GM18519 (cell line): ENCODE measurements at regions not wholly inside any gene's neighbourhood (a gene's known extent, or its start where the extent isn't known, plus 50 kb on each side); places are given as distances from the start of the nearest gene placed in this dataset.
"Not testable (repeated sequence)": the region's sequence is repeated elsewhere in the genome, so short reads cannot be mapped to it uniquely, and the experiment has no call there.

Experiments
- ATAC-seq: cut with Tn5 transposase; IDR thresholded peaks from one replicate; pipeline ENCODE4 v1.9.1; 2021; ENCODE audit warnings: mild to moderate bottlenecking, moderate library complexity; ENCODE audit not compliant: unreplicated experiment, low FRiP score

GRCh38 chr9:81047280-81047679 is 642.1 kb downstream of the TLE1 start:
- no peak for ATAC-seq

- ATAC-seq = no peak
Measured at GRCh38 chr9:81045658-81046057, 643.7 kb downstream of the TLE1 start.

- no peak for ATAC-seq
Measured at GRCh38 chr9:81037889-81038288, 651.5 kb downstream of the TLE1 start.

- no peak for ATAC-seq
Measured at GRCh38 chr9:81035601-81036000, 653.7 kb downstream of the TLE1 start.

- no peak for ATAC-seq
Measured at GRCh38 chr9:81035171-81035570, 654.2 kb downstream of the TLE1 start.

DNA sequence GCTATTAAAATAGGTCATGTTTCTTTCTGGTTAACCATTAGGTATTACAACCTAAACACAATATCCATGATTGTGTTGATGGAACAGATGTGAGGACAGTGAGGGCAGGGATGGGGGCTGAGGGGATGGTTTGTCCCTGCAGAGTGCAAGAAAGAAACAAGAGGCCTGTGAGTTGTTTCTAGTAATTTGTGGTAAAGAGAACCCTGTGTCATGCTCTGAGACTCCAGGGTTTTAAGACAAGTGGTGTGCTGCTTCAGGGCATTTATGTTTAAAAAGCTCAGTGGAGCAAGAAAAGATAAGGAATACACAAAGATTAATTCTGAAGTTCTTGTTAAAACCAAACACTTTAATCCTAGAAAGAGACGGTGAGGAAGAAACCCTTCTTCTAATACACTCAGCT is 656.5 kb downstream of the TLE1 start:
- no peak for ATAC-seq

- ATAC-seq = no peak
Measured at GRCh38 chr9:81032030-81032572, 657.2 kb downstream of the TLE1 start.

DNA sequence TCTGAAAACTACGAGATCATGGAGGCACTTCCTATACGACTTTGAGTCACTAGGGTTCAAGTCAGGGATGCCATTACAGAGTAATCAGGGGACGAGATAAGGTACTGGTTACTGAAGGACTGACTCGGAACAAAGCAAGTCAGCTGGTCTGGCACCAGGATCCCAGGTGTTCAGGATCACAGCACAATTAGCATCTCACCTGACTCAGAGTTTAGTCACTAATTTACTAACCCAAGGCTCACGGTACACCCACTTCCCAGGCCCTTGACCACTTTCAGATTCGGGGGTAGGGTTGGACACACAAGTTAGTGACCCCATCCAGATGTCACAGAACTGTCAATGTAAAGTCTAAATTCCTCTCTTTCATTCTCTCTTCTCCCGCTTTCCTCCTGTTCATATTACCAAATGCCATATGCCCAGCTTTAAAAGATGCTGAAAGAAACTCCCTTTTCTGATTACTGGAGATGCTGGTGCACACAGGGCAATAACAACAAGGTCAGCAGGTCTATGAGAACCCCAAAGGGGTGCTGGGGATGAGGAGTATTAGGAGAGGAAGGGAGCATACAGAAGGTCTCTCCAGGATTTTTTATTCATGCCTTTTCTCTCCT is 657.8 kb downstream of the TLE1 start:
- no peak for ATAC-seq

DNA sequence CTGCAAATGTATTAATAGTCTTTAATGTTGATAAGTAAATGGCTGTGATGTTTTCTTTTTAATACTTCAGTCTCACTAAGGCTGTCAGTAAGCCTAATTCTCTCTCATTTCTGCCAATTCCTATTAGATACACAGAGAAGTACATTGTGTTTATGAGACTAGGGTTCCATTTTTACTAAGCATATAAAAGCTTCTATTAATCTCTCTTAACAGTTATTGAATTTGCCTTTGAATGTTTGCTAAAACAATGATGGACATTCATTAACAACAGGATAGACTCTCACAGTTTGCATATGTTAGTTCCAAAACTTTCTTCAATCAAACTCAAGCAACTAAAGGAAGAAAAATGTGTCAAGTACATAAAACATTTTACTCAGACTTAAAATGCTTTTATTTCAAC is 659.3 kb downstream of the TLE1 start:
- ATAC-seq = no peak

GRCh38 chr9:81028504-81028903 is 660.8 kb downstream of the TLE1 start:
- ATAC-seq = no peak

- ATAC-seq = no peak
Measured at GRCh38 chr9:81022177-81022576, 667.2 kb downstream of the TLE1 start.

GRCh38 chr9:81014945-81015344 is 674.4 kb downstream of the TLE1 start:
- not testable (repeated sequence) for ATAC-seq

- not testable (repeated sequence) for ATAC-seq
Measured at GRCh38 chr9:81013191-81013590, 676.2 kb downstream of the TLE1 start.

- ATAC-seq = no peak
Measured at GRCh38 chr9:81002906-81003305, 686.4 kb downstream of the TLE1 start.

DNA sequence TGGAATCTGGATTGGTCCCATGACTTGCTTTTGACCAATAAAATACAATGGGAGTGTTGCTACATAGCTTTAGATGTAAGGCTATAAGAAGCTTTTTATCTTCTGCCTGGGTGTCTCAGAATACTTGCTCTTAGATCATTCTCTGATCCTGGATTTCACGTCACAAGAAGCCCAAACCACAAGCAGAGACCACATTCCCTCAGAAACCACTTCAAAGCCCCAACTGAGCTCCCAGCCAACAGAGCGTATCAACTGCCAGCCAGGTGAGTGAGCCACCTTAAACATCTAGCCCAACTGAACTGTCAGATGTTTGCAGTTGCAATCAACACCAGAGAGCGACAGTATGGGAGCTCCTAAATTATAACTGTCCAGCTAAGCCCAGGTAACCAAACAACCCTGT is 687.1 kb downstream of the TLE1 start:
- no peak for ATAC-seq

DNA sequence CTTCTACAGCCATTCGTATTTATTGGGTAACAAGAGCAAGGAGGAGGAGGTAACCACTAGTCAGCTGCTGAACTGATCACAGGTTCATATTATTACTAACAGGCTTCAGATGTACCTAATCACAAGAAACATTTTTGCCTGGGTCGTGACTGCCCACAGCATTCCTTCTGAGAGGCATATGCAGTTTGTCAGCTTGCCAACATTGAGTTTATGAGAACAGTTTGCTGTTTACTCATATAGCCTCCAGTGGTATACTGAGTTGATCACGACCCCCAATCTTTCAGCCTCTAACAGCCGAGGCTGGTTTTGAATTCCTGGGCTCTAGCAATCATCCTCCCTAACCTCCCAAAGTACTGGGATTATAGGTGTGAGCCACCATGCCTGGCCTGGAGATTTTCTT is 693.6 kb downstream of the TLE1 start:
- no peak for ATAC-seq

DNA sequence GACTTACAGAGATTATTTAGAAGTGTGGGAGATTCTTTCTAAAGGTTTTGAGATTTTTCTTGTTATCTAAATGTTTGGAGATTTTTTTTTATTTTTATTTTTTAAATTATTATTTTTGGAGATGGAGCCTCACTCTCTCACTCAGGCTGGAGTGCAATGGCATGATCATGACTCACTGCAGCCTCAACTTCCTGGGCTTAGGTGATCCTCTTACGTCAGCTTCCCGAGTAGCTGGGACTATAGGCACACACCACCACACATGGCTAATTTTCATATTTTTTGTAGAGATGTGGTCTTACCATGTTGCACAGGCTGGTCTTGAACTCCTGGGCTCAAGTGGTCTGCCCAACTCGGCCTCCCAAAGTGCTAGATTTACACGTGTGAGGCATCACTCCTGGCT is 694.5 kb downstream of the TLE1 start:
- ATAC-seq = no peak

DNA sequence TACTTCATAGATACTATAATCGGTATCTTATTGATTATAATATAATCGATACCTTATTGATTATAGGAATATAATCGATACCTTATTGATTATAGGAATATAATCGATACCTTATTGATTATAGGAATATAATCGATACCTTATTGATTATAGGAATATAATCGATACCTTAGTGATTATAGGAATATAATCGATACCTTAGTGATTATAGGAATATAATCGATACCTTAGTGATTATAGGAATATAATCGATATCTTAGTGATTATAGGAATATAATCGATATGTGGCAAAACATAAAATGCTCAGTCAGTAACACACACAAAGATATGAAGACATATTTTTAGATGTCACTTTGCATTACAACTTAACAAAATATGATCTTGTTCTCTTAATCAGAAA is 703.8 kb downstream of the TLE1 start:
- not testable (repeated sequence) for ATAC-seq

DNA sequence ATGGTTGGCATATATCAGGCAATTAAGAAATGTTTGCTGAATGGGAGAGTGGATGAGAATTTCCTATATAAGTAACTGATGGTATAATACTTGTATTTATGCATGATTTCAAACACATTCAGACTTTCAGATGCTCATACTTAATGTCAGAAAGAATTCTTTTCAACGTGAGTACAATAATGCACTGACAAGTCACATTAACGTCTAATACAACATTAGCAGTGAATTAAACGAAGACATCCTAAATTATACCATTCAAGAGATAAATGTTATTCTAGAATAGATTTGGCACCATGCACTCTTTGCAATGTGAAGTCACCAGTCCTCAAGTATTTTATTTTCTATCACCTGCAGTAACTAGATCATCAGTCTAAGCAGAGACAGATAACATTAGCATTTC is 712.9 kb downstream of the TLE1 start:
- ATAC-seq = no peak

DNA sequence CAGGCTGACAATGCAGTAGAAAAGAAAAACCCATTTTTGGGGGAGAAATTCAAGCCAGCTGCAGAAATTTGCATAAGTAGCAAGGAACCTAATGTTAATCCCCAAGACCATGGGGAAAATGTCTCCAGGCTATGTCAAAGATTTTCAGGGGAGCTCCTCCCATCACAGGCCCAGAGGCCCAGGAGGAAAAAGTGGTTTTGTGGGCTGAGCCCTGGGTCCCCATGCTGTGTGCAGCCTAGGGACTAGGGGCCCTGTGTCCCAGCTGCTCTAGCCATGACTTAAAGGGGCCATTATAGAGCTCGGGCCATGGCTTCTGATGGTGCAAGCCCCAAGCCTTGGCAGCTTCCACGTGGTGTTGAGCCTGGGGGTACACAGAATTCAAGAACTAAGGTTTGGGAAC is 719.0 kb downstream of the TLE1 start:
- not testable (repeated sequence) for ATAC-seq

DNA sequence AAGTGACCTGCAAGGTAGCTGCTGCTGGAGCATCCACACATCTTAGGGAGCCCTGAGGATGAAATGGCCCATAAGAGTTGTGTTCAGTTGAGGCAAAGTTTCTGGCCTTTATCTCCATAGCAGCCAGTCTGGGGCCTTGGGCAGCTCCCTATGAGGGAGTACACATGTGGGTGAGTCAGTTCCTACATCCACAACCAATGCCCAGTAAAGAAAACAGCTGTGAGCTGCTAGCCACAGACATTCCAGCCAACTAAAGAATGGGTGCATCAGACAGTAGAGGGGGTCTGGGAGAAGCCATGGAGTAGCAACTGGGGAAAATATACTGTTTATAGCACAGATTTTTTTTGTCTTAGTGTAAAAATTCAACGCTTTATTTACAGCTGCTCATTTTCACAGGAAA is 720.7 kb downstream of the TLE1 start:
- ATAC-seq = no peak

GRCh38 chr9:80964914-80965313 is 724.4 kb downstream of the TLE1 start:
- no peak for ATAC-seq

DNA sequence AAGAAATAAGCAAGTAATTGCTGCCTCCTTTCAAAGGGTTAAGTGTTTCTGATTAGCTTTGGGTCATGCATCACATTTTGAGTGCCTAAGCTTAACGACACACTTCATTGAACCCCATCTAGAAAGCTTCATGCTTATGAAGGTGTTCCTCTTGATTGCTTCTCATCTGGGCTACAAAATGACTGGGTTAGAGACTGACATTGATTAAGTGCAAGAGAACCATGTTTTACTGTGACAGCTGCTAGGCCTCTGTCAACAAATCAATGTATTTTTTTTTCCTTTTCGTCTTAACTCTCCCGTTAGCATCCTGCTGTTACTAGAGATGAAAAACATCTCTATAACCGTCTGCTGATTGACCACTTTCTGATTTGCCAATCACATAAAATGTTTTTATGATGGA is 725.0 kb downstream of the TLE1 start:
- no peak for ATAC-seq
